Activated T-cell treated with anti-CD3 and anti-CD28 coated beads for 24 hours (primary cell): ENCODE measurements at regions not wholly inside any gene's neighbourhood (a gene's known extent, or its start where the extent isn't known, plus 50 kb on each side); places are given as distances from the start of the nearest gene placed in this dataset.

Experiments
- DNase-seq: peaks from one replicate; pipeline ENCODE4 v3.0.0-alpha.2; 2020; ENCODE audit warnings: low read depth

DNA sequence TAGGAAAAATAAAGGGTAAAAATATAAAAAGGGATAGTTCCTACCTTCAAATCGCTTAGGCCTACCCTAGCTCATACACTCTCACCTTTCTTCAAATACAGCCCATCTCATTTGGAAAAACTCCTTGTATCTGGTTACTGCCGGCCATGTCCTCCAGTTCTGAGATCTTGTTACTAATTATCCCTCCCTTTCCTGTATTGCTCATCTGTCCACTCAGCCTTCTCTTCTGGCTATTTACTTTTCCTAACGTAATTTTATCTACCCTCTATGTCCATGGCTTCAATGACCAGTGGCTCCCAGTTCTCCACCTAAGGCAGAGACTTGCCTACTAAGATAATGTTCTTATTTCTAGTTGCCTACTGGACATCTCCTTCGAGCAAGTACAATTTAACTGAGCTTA, 342.9 kb upstream of the ACVR2A start:
- DNase-seq = no peak

DNA sequence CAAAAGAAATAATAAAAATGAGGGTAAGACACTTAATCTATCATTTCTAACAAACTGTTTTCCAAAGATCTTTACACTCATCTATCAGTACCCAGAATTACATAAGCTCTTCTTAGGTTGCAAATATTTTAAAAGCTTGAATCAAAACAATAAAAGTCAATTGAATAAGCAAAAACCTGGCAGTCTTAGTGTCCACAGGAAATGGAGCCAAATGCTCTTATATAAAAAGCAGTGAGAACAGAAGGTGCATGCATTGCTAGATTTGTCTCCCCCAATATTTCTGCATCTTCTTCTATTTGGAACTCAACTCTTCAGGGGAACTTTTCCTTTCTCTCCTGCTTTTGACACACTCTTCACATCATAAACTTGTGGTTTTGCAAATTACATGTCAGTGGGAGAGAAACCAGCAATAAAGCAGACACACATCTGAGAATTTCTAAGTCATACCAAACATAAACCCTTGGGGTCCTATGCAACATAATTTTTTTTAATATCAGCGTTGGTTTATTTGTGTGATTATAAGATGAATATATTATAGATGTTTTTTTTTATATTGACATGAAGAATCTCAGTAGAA, 343.9 kb upstream of the ACVR2A start:
- no peak for DNase-seq

DNA sequence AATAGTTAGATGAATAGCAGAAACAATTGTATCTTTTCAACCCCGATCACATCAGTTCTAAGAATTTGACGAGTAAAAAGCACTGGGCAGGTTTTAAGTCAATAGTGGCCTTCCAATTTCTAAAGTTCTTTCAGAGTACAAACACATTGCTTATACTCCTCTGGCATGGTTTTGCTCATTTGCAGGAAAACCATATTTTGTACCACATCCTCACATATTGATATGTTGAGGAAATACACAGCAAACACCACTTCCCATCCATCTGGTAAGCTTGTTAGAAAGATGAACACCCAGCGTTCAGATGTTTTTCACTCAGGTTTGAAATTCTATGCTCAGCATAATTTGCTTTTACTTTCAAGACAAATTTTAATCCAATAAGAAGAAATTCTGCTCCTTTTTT, 344.6 kb upstream of the ACVR2A start:
- no peak for DNase-seq

- DNase-seq = no peak
Observed at GRCh38 chr2:147499785-147500184, 345.0 kb upstream of the ACVR2A start.

DNA sequence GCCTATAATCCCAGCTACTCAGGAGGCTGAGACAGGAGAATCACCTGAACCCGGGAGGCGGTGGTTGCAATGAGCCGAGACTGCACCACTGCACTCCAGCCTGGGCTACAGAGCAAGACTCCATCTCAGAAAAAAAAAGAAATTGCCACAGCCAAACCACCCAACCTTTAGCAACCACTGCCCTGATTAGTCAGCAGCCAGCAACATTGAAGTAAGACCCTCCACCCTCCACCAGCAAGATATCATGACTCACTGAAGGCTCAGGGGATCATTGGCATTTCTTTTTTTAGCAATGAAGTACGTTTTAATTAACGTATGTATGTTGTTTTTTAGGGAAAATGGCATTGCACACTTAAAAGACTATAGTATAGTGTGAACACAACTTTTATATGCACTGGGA, 349.1 kb upstream of the ACVR2A start:
- no peak for DNase-seq

DNA sequence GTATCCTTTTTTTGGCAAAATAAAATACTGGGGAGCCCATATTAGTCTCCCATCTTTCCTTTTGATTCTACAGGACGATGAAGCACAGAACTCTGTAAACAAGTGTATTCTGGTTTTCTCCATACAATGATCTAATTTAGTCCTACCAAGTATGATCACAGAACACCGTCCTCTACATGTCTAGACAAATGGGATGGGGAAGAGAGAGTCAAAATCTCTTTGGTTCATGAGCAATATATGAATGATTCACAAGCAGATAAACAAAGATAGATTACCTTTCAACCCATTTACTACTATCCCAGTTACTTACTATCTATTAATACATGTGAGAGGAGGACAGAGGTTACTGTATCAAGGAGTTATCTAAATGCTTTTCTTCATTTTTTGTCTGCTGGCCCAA, 352.4 kb upstream of the ACVR2A start:
- no peak for DNase-seq

DNA sequence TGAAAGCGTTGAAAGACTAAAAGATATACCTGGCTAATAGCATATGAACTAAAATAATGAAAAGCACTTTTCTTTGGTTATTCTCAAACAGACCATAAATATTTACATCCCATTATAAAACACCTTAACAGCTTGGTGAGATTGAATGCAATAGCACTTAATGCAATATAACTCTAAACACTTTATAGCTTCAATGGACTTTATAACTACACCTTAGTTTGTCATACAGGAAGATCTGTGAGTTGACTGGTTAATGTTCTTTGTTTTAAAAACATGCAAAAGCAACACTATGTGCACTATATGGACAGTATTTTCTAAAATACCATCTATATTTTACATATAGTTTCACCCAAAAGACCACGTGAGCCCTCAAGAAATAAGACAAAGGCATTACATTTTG, 353.3 kb upstream of the ACVR2A start:
- DNase-seq = no peak

DNA sequence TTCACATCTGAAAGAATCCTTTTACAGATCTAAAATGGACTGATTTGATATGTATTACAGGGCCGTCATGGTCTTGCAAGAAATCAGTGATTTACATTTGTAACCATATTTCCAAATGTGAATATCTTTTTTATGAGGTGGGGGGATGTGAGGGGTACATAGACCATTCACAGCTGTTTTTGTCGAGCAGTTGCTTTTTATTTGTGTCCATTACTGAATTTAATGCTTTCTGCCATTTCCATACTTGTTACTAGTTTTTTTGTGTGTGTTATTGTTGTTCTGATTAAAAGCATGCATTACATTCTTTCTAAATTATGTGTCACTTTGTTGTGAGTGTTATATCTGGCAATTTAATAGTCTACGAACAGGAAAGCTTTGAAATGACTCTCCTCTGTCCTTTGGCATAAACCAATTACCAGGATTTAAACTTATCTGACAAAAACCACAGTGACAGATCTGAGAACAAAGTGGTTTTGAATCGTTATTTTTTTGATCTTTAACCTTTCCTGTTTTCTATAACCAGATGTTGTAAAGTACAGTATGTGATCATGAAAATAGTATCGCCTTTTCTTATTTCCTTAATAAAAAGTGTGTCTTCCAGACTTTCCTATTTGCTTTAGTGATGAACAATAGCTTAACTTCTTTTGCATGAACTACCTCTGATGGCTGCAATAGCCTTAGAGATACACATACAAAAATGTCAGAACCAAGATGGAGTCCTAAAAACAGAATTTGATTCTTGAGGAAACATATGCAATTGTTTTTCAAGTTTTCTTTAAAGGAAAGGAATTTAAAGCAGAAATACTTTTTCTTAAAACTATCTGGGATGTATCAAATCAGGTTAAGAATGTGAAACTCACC, 354.2 kb upstream of the ACVR2A start:
- DNase-seq = no peak

GRCh38 chr2:147488472-147488871, 356.4 kb upstream of the ACVR2A start:
- DNase-seq = no peak

DNA sequence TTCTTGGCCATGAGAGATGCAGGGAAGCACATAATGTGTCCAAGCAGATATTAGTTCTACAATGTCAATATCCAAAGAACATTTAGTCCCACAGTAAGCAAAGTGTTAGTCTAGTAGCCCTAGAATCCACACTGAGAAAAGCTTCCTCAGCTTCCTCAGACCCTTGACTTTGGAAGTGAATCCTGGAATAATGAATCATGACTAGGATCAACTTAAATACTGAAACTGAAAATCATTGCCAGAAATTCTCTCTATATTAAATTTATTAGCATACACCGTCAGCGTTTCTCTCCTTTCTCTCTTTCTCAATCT, 356.9 kb upstream of the ACVR2A start:
- DNase-seq = no peak

DNA sequence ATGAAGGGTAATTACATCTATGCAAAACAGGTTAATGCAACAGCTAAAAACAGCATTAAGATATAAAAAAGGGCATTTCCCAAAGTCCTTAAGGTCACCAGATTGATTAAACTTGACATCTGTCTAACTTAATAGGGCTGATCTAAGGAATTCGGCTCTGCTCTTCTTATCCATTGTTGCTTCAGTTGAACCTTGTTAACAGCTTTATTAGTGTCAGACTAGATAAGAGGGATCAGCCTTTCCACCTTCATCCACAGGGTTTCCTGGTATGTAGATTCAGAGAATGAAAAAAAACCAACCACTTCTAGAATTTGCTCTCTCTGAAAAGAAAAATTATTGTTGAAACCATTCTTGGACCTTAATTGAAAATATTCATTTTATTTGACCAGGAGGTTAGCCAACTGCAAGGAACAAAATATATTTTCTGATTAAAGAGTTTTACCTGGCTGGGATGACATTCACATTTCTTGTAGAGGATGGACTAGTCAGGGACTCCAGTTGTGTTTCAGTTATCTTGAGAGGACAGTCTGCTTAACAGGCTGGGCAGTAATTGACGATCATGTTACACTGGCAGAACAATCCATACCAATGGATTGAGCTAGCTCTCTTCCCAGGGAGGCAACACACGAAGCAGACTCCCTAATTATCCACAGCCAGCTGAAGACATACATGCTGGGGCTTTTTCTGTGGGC, 357.4 kb upstream of the ACVR2A start:
- DNase-seq = no peak

- DNase-seq = no peak
Observed at GRCh38 chr2:147485210-147485851, 359.5 kb upstream of the ACVR2A start.

DNA sequence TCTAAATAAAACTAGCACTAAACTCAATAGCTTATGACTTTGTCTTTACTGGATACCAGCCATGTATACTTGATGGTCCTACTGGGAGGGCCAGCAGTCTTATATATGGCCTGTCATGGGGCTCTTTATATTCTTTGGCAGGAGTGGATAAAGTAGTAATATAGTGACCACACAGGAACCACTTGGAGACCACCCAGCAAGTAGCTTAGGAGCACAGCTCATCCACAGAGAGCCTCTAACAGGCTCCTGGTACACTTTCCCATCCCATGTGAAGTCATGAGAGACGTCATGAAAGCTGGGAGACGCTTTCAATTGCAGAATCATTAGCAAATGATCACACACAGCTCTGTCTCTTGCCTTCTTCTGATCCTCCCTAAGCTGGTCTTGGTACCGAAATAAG, 360.9 kb upstream of the ACVR2A start:
- DNase-seq = no peak

DNA sequence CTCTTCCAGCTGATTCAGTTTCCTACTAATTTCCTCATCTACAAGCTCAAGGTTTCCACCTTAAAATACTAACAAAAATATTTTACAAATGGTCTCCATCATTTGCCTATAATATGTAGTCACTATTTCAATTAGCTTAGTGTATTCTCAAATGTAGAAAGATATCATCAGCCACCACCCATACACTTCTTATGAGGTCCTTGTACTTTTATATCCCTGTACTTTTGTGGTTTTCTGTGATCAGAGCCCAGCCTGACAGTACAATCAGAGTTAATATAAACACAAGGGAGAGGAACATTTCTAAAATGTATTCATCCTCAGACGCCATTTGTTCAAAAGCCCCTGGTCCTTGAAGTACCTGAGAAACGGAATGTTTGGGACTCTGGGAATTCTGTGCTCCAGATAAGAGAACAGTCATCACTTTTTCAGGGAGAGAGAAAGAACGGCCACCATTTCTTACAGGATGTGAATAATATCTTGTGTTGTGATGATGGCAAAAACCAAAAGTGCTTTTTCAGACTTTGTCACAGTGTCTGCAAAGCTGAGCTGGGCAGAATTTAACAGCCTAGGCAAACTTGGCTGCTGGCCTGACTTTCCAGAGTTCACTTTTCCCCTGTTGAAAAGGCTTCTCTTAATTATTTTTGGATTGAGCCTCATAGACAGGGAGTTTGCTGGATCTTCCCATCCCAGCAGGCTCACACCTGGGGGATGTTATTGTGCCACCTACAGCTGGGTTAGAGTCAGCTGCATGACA, 361.7 kb upstream of the ACVR2A start:
- DNase-seq = no peak

DNA sequence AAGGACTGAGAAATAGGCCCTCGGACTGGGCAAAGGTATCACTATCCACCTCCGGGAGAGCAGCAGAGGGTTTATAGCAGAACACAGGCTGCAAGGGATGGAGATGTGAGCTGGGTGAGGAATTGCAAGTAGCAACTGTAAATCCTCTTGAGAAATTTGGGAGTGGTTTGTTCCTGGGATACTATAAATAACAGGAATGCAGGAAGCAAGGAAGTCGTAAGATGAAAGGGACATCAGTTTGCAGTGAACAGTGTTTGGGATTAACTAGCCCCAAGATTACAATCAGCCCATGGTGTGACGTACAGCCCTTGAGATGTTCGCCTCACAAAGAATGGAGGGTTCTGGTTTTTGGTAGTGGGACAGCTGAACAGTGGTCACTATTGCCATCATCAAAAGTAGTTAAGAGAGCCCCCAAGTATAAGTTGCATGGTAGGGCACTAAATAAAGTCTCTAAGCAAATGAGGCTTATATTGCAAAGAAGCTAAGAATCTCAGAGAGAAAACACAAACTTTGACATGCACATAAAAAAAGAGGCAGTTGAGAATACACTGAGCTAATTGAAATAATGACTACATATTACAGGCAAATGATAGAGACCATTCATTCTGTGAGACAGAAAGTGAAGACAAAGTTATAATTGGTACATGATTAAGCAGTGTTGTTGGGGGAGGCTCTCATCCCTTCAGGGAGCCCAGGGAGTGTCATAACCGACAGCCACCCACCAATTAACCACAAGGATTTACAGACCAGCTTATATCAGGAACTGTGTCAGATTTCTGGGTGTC, 362.5 kb upstream of the ACVR2A start:
- no peak for DNase-seq

DNA sequence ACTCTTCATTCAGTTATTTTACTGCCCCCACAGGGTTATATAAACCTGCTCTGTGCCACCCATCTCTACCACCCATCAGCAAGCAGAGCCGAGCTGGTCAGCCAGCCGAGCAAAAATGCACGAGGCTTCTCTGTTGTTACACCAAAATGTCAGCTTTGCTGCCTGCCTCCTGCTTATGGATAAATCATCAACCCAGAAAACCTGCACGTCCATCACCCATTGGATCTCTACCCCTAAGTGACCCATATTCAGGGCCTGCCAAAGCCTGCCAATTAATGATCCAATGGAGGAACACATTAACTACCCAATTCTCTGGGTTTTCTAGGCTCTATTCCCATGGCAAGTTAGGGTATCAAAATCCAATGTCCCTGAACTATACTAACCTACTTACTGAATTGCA, 365.5 kb upstream of the ACVR2A start:
- no peak for DNase-seq

DNA sequence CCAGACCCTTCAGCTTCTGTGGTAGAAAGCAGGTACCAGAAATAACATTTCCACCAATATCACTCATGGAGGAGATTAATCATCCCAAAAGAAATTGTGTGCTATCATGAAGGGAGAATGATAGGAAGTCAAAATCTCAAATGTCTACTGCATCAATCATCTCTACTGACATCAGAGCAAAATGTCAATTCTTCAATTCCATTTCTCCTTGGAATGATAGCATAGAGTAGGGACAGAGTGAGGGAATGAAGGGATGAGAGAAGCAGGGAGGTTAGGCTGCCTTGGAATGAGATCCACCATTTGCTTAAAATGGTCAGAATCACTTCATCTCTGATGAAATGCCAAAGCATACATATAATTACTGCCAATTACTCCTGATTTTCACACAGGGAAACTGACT, 371.8 kb upstream of the ACVR2A start:
- DNase-seq = no peak

DNA sequence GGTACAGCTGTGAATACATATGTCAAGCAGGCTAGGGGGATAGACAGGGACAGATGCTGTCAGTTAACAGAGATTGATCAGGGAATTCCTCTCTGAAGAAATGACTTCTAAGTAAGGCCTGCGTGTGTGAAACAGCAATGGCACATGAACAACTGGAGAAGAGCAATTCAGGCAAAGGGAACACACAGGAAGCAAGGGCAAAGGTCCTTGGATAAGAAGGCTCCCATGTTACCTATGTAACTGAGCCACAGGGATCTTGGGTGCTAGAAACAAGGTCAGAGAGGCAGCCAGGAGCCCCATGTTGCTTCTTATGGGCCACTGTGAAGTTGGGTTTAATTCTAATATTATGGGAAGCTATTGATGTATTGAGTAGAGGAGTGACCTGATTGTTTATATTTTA, 373.7 kb upstream of the ACVR2A start:
- no peak for DNase-seq

DNA sequence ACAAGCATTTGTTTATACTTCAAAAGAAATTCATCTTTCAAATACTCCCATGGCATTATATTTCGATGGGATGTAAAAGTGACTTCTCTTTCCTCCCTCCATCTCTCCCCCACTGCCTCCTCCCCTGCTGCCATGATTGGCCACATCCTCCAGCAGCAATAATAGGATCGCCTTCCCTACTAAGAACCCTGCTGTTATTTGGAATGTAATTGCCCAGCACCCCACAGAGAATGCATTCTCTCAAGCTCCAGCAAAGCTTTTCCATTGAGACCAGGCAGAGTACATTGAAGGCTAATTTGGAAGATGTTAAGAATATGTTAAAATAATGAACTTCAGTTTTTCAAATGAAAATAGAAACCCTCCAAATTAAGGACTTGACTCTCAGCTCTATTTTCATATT, 375.4 kb upstream of the ACVR2A start:
- DNase-seq = no peak

- no peak for DNase-seq
Observed at GRCh38 chr2:147468963-147469362, 375.9 kb upstream of the ACVR2A start.

GRCh38 chr2:147468349-147468748, 376.5 kb upstream of the ACVR2A start:
- DNase-seq = no peak

GRCh38 chr2:147467441-147467840, 377.4 kb upstream of the ACVR2A start:
- no peak for DNase-seq
